Adrenal gland (tissue), 9 donors: ENCODE measurements at regions not wholly inside any gene's neighbourhood (a gene's known extent, or its start where the extent isn't known, plus 50 kb on each side); places are given as distances from the start of the nearest gene placed in this dataset.
"Not testable (repeated sequence)": the region's sequence is repeated elsewhere in the genome, so short reads cannot be mapped to it uniquely, and the experiment has no call there.

Experiments
- DNase-seq, 7 donors: peaks; one replicate each; pipeline ENCODE4 v3.0.0-alpha.2; 2019 to 2020
- H3K27ac ChIP-seq, 5 donors: fragments of 200-600 bp; sonication (generic) in 4 of 5; 1 replicate in 3 of 5; 2 replicates in 2 of 5; pipeline versions ENCODE4 v1.5.1 to v1.8.0; 2016 to 2020; ENCODE audit warnings: mild to moderate bottlenecking in 1 of 5
- H3K27me3 ChIP-seq: fragments of 200-600 bp; 2 replicates; pipeline ENCODE4 v1.8.0; 2021
- H3K36me3 ChIP-seq, 2 donors: fragments of 200-600 bp; replicated peaks in 1 of 2; 1 replicate in 1 of 2; 2 replicates in 1 of 2; pipeline versions ENCODE4 v1.5.1 to v1.8.0; 2018 to 2022
- H3K4me1 ChIP-seq, 2 donors: fragments of 200-600 bp; replicated peaks in 1 of 2; 1 replicate in 1 of 2; 2 replicates in 1 of 2; pipeline versions ENCODE4 v1.5.1 to v1.8.0; 2018 to 2021
- H3K4me3 ChIP-seq, 4 donors: fragments of 200-600 bp; sonication (generic) in 3 of 4; one replicate each; pipeline ENCODE4 v1.5.1; 2016 to 2018
- H3K9me3 ChIP-seq, 3 donors: fragments of 200-600 bp; sonication (generic) in 1 of 3; replicated peaks in 1 of 3; 1 replicate in 2 of 3; 2 replicates in 1 of 3; pipeline versions ENCODE4 v1.5.1 to v1.8.0; 2016 to 2021
- CTCF ChIP-seq, 6 experiments: fragments of 450-650 bp in 4 of 6; fragments of 200-600 bp in 2 of 6; sonication (generic) in 1 of 6; IDR thresholded peaks; 1 replicate in 5 of 6; 2 replicates in 1 of 6; pipeline versions ENCODE4 v1.5.1 to v1.8.0; 2016 to 2021; ENCODE audit warnings: antibody characterized with exemption in 6 of 6, mild to moderate bottlenecking in 2 of 6, moderate library complexity in 1 of 6
- POLR2A ChIP-seq, 2 donors: fragments of 450-650 bp; IDR thresholded peaks; one replicate each; pipeline ENCODE4 v1.6.1; 2017; ENCODE audit warnings: antibody characterized with exemption in 2 of 2, mild to moderate bottlenecking in 2 of 2, moderate library complexity in 1 of 2
- WGBS, 4 donors: extraction: QIAGEN DNeasy Blood & Tissue Kit in 2 of 4; methylation state at CpG; one replicate each; pipeline versions ENCODE4 v1.1.5 to v1.1.7; 2013 to 2017; 5-methylcytosine and 5-hydroxymethylcytosine counted together
- intact Hi-C, 2 donors: fragments of 100-400 bp; cut with DNase I; formaldehyde crosslinking; loops; one replicate each; pipeline versions ENCODE4 v1.14.1 to v1.15.0; 2022 to 2023
- donor health status: healthy with polysubstance abuse.
- donor health status: Bipolar disorder and iron deficiency.
- donor health status: DM: yes; HTN: yes; CAD: no.
- donor health status: DM: no; HTN: no; CAD: no.
- donor health status: DM: no; HTN: no; CAD: no.

GRCh38 chr6:19902201-19902600 is 65.0 kb downstream of the ID4 start:
- no peak overlapping the region for H3K27ac ChIP-seq
- no peak overlapping the region for H3K4me3 ChIP-seq
- no peaks in the 10 kb centered on the region for H3K4me1 ChIP-seq
- intact Hi-C loops, result no loop called here
- DNase-seq, result no peak
- WGBS, 4 donors, result 75 to 87% (median 81%) methylated on average over 4 of the region's 4 CpGs
- H3K9me3 ChIP-seq, result no peaks in the 10 kb centered on the region
- no peaks in the 10 kb centered on the region for H3K36me3 ChIP-seq
- no peak for TF ChIP-seq CTCF (IDR thresholded peaks at IDR 0.05)
- H3K27me3 ChIP-seq, result no peaks in the 10 kb centered on the region

- intact Hi-C loops, H3K27ac ChIP-seq, H3K4me1 ChIP-seq, H3K27me3 ChIP-seq, H3K4me3 ChIP-seq, H3K36me3 ChIP-seq, DNase-seq, H3K9me3 ChIP-seq: not testable (repeated sequence)
- 63 to 91% (median 71%) methylated on average over 6 of the region's 6 CpGs for WGBS, 4 donors
These were observed 67.2 kb downstream of the ID4 start for GRCh38 chr6:19904408-19904807.

- TF ChIP-seq POLR2A (IDR thresholded peaks at IDR 0.05), result no peak
- TF ChIP-seq CTCF (IDR thresholded peaks at IDR 0.05), result no peak
- Histone ChIP-seq H3K36me3 (no peaks in the 10 kb centered on the region), H3K27ac (no peak overlapping the region), H3K9me3 (no peaks in the 10 kb centered on the region), H3K27me3 (no peaks in the 10 kb centered on the region), H3K4me1 (no peaks in the 10 kb centered on the region), H3K4me3 (no peak overlapping the region)
- DNase-seq, result no peak
- 46 to 88% (median 61%) methylated on average over 1 of the region's 1 CpG for WGBS, 4 donors
- intact Hi-C loops, result no loop called here
These were observed 68.4 kb downstream of the ID4 start for GRCh38 chr6:19905584-19905983.

GRCh38 chr6:19906171-19906570 is 69.0 kb downstream of the ID4 start:
- no peaks in the 10 kb centered on the region for H3K27me3 ChIP-seq
- H3K9me3 ChIP-seq, result no peaks in the 10 kb centered on the region
- no peak overlapping the region for H3K27ac ChIP-seq
- no peak for DNase-seq
- TF ChIP-seq CTCF (IDR thresholded peaks at IDR 0.05), result no peak
- H3K36me3 ChIP-seq, result no peaks in the 10 kb centered on the region
- intact Hi-C loops, result no loop called here
- no peak overlapping the region for H3K4me3 ChIP-seq
- 75 to 88% (median 82%) methylated on average over 3 of the region's 3 CpGs for WGBS, 4 donors
- H3K4me1 ChIP-seq, result no peaks in the 10 kb centered on the region

- TF ChIP-seq POLR2A (IDR thresholded peaks at IDR 0.05) (no peak), CTCF (IDR thresholded peaks at IDR 0.05) (no peak)
- no peaks in the 10 kb centered on the region for H3K27me3 ChIP-seq
- H3K9me3 ChIP-seq, result no peaks in the 10 kb centered on the region
- intact Hi-C loops, result no loop called here
- no peaks in the 10 kb centered on the region for H3K36me3 ChIP-seq
- no peak overlapping the region for H3K4me3 ChIP-seq
- DNase-seq, result no peak
- no peaks in the 10 kb centered on the region for H3K4me1 ChIP-seq
- WGBS, 4 donors, result 60 to 77% (median 65%) methylated on average over 3 of the region's 3 CpGs
- H3K27ac ChIP-seq, result no peak overlapping the region
These were observed 74.1 kb downstream of the ID4 start for GRCh38 chr6:19911223-19911622.
